ENCODE measurements at regions not wholly inside any gene's neighbourhood (a gene's known extent, or its start where the extent isn't known, plus 50 kb on each side); places are given as distances from the start of the nearest gene placed in this dataset.

DNA sequence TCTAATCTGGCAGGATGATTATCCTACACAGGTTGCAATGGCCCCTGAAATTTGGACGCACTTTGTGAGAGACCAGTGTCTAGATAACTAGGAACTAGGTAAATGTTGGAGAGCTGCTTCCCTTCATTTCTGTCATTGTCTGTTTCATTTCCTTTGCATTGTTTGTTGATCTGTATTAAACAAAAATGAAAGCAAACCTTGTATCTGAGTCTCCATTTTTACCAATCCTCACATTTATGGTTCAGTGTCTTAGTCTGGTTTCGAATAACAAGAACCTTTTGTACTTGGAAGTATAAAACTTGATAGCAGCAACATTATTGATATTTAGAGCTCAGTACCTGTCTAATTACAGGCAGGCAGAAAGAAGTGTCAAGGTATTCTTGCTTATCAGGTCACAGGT lies 105.5 kb downstream of the MRPS30 start:
- Histone ChIP-seq H3K27ac (ENCODE audit: low read depth in 1 of 2, low read length in 1 of 2) (no peak overlapping the region), H3K4me3 (no peak overlapping the region), H3K36me3 (ENCODE audit: control insufficient read depth in 4 of 4, insufficient read depth in 4 of 4, low read length in 4 of 4) (no peaks in the 10 kb centered on the region), H3K9ac (ENCODE audit: insufficient read depth in 1 of 2, low read length in 2 of 2) (no peak overlapping the region), H3K9me3 (ENCODE audit: control insufficient read depth in 4 of 4, insufficient read depth in 3 of 4, low read length in 3 of 4) (no peaks in the 10 kb centered on the region), H3K27me3 (ENCODE audit: control insufficient read depth in 3 of 3, insufficient read depth in 3 of 3, low read length in 2 of 3) (no peaks in the 10 kb centered on the region), H3K4me1 (ENCODE audit: control insufficient read depth in 5 of 5, insufficient read depth in 5 of 5, low read length in 5 of 5) (peaks cover 0 to 2% (median 0%) of the 10 kb centered on the region in 5 donors)
- ATAC-seq (ENCODE audit: insufficient read depth, low FRiP score) (no peak), DNase-seq (no peak)
- WGBS, 2 donors: 87 to 89% methylated on average over 2 of the region's 2 CpGs
- TF ChIP-seq, protein P1, sequence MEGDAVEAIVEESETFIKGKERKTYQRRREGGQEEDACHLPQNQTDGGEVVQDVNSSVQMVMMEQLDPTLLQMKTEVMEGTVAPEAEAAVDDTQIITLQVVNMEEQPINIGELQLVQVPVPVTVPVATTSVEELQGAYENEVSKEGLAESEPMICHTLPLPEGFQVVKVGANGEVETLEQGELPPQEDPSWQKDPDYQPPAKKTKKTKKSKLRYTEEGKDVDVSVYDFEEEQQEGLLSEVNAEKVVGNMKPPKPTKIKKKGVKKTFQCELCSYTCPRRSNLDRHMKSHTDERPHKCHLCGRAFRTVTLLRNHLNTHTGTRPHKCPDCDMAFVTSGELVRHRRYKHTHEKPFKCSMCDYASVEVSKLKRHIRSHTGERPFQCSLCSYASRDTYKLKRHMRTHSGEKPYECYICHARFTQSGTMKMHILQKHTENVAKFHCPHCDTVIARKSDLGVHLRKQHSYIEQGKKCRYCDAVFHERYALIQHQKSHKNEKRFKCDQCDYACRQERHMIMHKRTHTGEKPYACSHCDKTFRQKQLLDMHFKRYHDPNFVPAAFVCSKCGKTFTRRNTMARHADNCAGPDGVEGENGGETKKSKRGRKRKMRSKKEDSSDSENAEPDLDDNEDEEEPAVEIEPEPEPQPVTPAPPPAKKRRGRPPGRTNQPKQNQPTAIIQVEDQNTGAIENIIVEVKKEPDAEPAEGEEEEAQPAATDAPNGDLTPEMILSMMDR (IDR thresholded peaks at IDR 0.05; ENCODE audit: control extremely low read depth, extremely low read depth): no peak

DNA sequence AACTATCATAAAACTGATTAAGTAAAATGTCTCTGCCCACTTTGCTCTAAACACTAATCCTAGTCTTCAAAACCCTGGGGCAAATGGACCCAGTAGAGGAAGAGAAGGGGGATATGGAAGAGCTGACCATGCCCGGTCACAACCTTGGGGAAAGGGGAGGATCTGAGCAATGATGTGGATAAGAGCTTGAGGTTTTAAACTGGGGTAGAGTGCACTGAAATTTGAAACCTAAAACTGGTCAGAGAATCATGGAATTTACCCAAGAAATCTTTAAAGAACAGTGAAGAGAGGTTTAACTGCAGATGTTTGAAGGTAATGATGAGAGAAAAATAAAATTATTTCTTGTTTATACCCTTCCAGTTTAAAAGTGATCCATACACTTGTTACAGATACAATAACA lies 110.8 kb downstream of the MRPS30 start:
- peaks cover 0 to 2% (median 0%) of the 10 kb centered on the region in 4 donors for H3K9me3 ChIP-seq (ENCODE audit: control insufficient read depth in 4 of 4, insufficient read depth in 3 of 4, low read length in 3 of 4)
- H3K4me1 ChIP-seq (ENCODE audit: control insufficient read depth in 5 of 5, insufficient read depth in 5 of 5, low read length in 5 of 5): peaks cover 0 to 5% (median 0%) of the 10 kb centered on the region in 5 donors
- no peak overlapping the region for H3K9ac ChIP-seq (ENCODE audit: insufficient read depth in 1 of 2, low read length in 2 of 2)
- ATAC-seq (ENCODE audit: insufficient read depth, low FRiP score): no peak
- H3K27me3 ChIP-seq (ENCODE audit: control insufficient read depth in 3 of 3, insufficient read depth in 3 of 3, low read length in 2 of 3): no peaks in the 10 kb centered on the region
- no peak overlapping the region for H3K4me3 ChIP-seq
- H3K36me3 ChIP-seq (ENCODE audit: control insufficient read depth in 4 of 4, insufficient read depth in 4 of 4, low read length in 4 of 4): no peaks in the 10 kb centered on the region
- no peak overlapping the region for H3K27ac ChIP-seq (ENCODE audit: low read depth in 1 of 2, low read length in 1 of 2)
- DNase-seq: no peak
- WGBS, 2 donors: 73 to 93% methylated on average over 1 of the region's 1 CpG
- TF ChIP-seq, protein P1 (IDR thresholded peaks at IDR 0.05; ENCODE audit: control extremely low read depth, extremely low read depth): no peak

DNA sequence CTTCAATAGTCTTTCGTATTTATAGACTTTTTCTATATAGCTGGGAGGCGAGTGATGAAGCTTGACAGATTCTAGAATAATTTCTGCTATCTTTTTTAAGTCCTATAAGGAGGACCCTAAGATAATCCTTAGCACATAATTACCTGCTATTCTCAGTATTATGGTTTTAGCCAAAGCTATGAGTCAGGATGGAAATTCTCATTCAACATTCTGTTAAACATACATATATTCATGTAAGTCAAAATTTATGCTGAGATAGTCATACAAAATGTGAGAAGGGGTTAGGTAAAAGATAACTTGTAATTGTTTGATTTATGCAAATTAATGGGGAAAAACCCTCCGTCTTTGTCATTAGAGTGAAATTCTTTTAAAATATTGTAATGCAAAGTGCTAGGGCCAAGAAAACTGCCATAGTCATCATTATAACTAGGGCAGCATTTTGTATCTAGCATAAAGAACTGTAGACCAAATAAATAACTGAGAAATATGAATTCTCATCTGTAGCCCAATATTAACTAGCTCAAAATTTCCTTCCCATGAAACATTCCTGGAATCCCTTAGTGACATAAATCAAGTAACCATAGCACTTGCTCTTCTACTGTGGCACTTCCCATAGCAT lies 118.5 kb downstream of the MRPS30 start:
- peaks cover 0 to 2% (median 0%) of the 10 kb centered on the region in 4 donors for H3K9me3 ChIP-seq (ENCODE audit: control insufficient read depth in 4 of 4, insufficient read depth in 3 of 4, low read length in 3 of 4)
- no peaks in the 10 kb centered on the region for H3K27me3 ChIP-seq (ENCODE audit: control insufficient read depth in 3 of 3, insufficient read depth in 3 of 3, low read length in 2 of 3)
- no peaks in the 10 kb centered on the region for H3K36me3 ChIP-seq (ENCODE audit: control insufficient read depth in 4 of 4, insufficient read depth in 4 of 4, low read length in 4 of 4)
- H3K27ac ChIP-seq (ENCODE audit: low read depth in 1 of 2, low read length in 1 of 2): no peak overlapping the region
- TF ChIP-seq, protein P1 (IDR thresholded peaks at IDR 0.05; ENCODE audit: control extremely low read depth, extremely low read depth): no peak
- 86 to 91% methylated on average over 3 of the region's 3 CpGs for WGBS, 2 donors
- H3K9ac ChIP-seq (ENCODE audit: insufficient read depth in 1 of 2, low read length in 2 of 2): no peak overlapping the region
- ATAC-seq (ENCODE audit: insufficient read depth, low FRiP score) (no peak), DNase-seq (no peak)
- no peaks in the 10 kb centered on the region for H3K4me1 ChIP-seq (ENCODE audit: control insufficient read depth in 5 of 5, insufficient read depth in 5 of 5, low read length in 5 of 5)
- H3K4me3 ChIP-seq: no peak overlapping the region

All from lung (tissue), 11 donors.